ENCODE measurements at regions not wholly inside any gene's neighbourhood (a gene's known extent, or its start where the extent isn't known, plus 50 kb on each side); places are given as distances from the start of the nearest gene placed in this dataset.

- no peaks in the 10 kb centered on the region for H3K36me3 ChIP-seq (ENCODE audit: insufficient read depth, low read length)
- no peak overlapping the region for H3K4me2 ChIP-seq (ENCODE audit: low read length)
- H3K9me2 ChIP-seq (ENCODE audit: insufficient read depth, low read length), result no peaks in the 10 kb centered on the region
- H3K9me3 ChIP-seq (ENCODE audit: low read length), result no peaks in the 10 kb centered on the region
- no peaks in the 10 kb centered on the region for H4K20me1 ChIP-seq (ENCODE audit: insufficient read depth)
- no peak overlapping the region for H3K27ac ChIP-seq (ENCODE audit: low read length)
- no peak overlapping the region for H2AFZ ChIP-seq (ENCODE audit: low read depth, low read length)
- no peaks in the 10 kb centered on the region for H3K79me2 ChIP-seq (replicated peaks; ENCODE audit: insufficient read depth, low read length)
- no peaks in the 10 kb centered on the region for H3F3A ChIP-seq (ENCODE audit: insufficient read depth, low read length, poor library complexity, severe bottlenecking)
- no peak for TF ChIP-seq CTCF (IDR thresholded peaks at IDR 0.05; ENCODE audit: poor library complexity, severe bottlenecking)
- no peak for TF ChIP-seq SMC3 (conservative IDR thresholded peaks at IDR 0.05; ENCODE audit: poor library complexity)
- no peak for TF ChIP-seq RAD21 (conservative IDR thresholded peaks at IDR 0.05)
- no peak for TF ChIP-seq MXI1 (conservative IDR thresholded peaks at IDR 0.05; ENCODE audit: poor library complexity, severe bottlenecking)
- no peak for TF ChIP-seq EP300 (conservative IDR thresholded peaks at IDR 0.05; ENCODE audit: poor library complexity, severe bottlenecking)
- TF ChIP-seq POLR2AphosphoS5 (IDR thresholded peaks at IDR 0.05), result no peak
- no peak for TF ChIP-seq EZH2 (IDR thresholded peaks at IDR 0.05; ENCODE audit: borderline replicate concordance, insufficient read depth, low read length, poor library complexity, severe bottlenecking)
- no peak for TF ChIP-seq REST (IDR thresholded peaks at IDR 0.05; ENCODE audit: borderline replicate concordance)
- no peak for TF ChIP-seq TAF1 (IDR thresholded peaks at IDR 0.05; ENCODE audit: low read depth)
- H3K27me3 ChIP-seq (ENCODE audit: insufficient read depth, low read depth, low read length), result no peaks in the 10 kb centered on the region
- H3K9ac ChIP-seq (ENCODE audit: low read length), result no peak overlapping the region
- no peak overlapping the region for H3K4me3 ChIP-seq (ENCODE audit: low read length)
These were observed 65.6 kb upstream of the TDRD3 start for GRCh38 chr13:60331249-60332012.

- H4K20me1 ChIP-seq (ENCODE audit: insufficient read depth), result no peaks in the 10 kb centered on the region
- no peaks in the 10 kb centered on the region for H3K79me2 ChIP-seq (replicated peaks; ENCODE audit: insufficient read depth, low read length)
These were observed 64.3 kb upstream of the TDRD3 start for GRCh38 chr13:60332682-60333081.

More at GRCh38 chr13:60332682-60333081, 64.3 kb upstream of the TDRD3 start:
- no peak overlapping the region for H3K9ac ChIP-seq (ENCODE audit: low read length)
- no peak overlapping the region for H2AFZ ChIP-seq (ENCODE audit: low read depth, low read length)
- no peaks in the 10 kb centered on the region for H3K9me3 ChIP-seq (ENCODE audit: low read length)
- no peaks in the 10 kb centered on the region for H3K36me3 ChIP-seq (ENCODE audit: insufficient read depth, low read length)
- H3K27me3 ChIP-seq (ENCODE audit: insufficient read depth, low read depth, low read length), result no peaks in the 10 kb centered on the region
- no peaks in the 10 kb centered on the region for H3K9me2 ChIP-seq (ENCODE audit: insufficient read depth, low read length)
- no peaks in the 10 kb centered on the region for H3F3A ChIP-seq (ENCODE audit: insufficient read depth, low read length, poor library complexity, severe bottlenecking)
- H3K27ac ChIP-seq (ENCODE audit: low read length), result no peak overlapping the region
- no peak overlapping the region for H3K4me2 ChIP-seq (ENCODE audit: low read length)
- no peak overlapping the region for H3K4me3 ChIP-seq (ENCODE audit: low read length)
- TF ChIP-seq TAF1 (IDR thresholded peaks at IDR 0.05; ENCODE audit: low read depth) (no peak), SMC3 (conservative IDR thresholded peaks at IDR 0.05; ENCODE audit: poor library complexity) (no peak), REST (IDR thresholded peaks at IDR 0.05; ENCODE audit: borderline replicate concordance) (no peak), EZH2 (IDR thresholded peaks at IDR 0.05; ENCODE audit: borderline replicate concordance, insufficient read depth, low read length, poor library complexity, severe bottlenecking) (no peak), RAD21 (conservative IDR thresholded peaks at IDR 0.05) (no peak), EP300 (conservative IDR thresholded peaks at IDR 0.05; ENCODE audit: poor library complexity, severe bottlenecking) (no peak), MXI1 (conservative IDR thresholded peaks at IDR 0.05; ENCODE audit: poor library complexity, severe bottlenecking) (no peak), CTCF (IDR thresholded peaks at IDR 0.05; ENCODE audit: poor library complexity, severe bottlenecking) (no peak), POLR2AphosphoS5 (IDR thresholded peaks at IDR 0.05) (no peak)
